Panc1 (cell line): ENCODE measurements at regions not wholly inside any gene's neighbourhood (a gene's known extent, or its start where the extent isn't known, plus 50 kb on each side); places are given as distances from the start of the nearest gene placed in this dataset.

Source experiments
- ATAC-seq: fragments of 200-7000 bp; cut with Tn5 transposase; 2 replicates; pipeline ENCODE4 v1.9.1; 2020; ENCODE audit warnings: mild to moderate bottlenecking, moderate library complexity
- BruUV-seq: library from RNA; stranded (reverse); fragments of 400-500 nt; replicated peaks from 2 replicates; lab custom pipeline; 2021; lab: Mats Ljungman, UMichigan
- CTCF ChIA-PET: fragments of 300-600 bp; sonication (Branson Sonifier 250); formaldehyde crosslinking; loops from one replicate; lab custom pipeline; 2022; ENCODE audit warnings: antibody characterized with exemption; lab: Charles Lee
- POLR2A ChIA-PET: fragments of 300-600 bp; sonication (Branson Sonifier 250); formaldehyde crosslinking; loops from one replicate; lab custom pipeline; 2022; ENCODE audit warnings: antibody characterized with exemption; lab: Charles Lee
- DNase-seq: peaks from one replicate; pipeline ENCODE4 v3.0.0-alpha.2; 2010; ENCODE audit warnings: low read depth, low spot score
- H3K27ac ChIP-seq: 2 replicates; pipeline ENCODE4 v1.5.1; 2011; ENCODE audit warnings: mild to moderate bottlenecking, low read length, inconsistent platforms
- H3K27me3 ChIP-seq: fragments of 200-500 bp; sonication (Bioruptor generic); 2 replicates; pipeline ENCODE4 v1.6.0; 2014; ENCODE audit warnings: low read length, inconsistent platforms; ENCODE audit not compliant: control insufficient read depth, insufficient read depth
- H3K36me3 ChIP-seq: fragments of 200-500 bp; sonication (Bioruptor generic); 2 replicates; pipeline ENCODE4 v1.5.1; 2014; ENCODE audit warnings: inconsistent platforms, mild to moderate bottlenecking, low read length, moderate library complexity; ENCODE audit not compliant: control insufficient read depth, insufficient read depth
- H3K4me1 ChIP-seq: 2 replicates; pipeline ENCODE4 v1.5.1; 2011; ENCODE audit warnings: inconsistent platforms, mild to moderate bottlenecking, low read length, moderate library complexity; ENCODE audit not compliant: control insufficient read depth, insufficient read depth
- H3K4me3 ChIP-seq, 2 experiments: 2 replicates each; pipeline ENCODE4 v1.5.1; 2011 to 2012; ENCODE audit warnings: low read depth in 2 of 2, low read length in 2 of 2, mild to moderate bottlenecking in 2 of 2, inconsistent platforms in 1 of 2, moderate library complexity in 1 of 2
- H3K9me3 ChIP-seq: fragments of 200-500 bp; sonication (Bioruptor generic); 2 replicates; pipeline ENCODE4 v1.5.1; 2014; ENCODE audit warnings: low read depth, mild to moderate bottlenecking, inconsistent platforms, low read length, moderate library complexity; ENCODE audit not compliant: control insufficient read depth, insufficient read depth
- POLR2AphosphoS5 ChIP-seq: IDR thresholded peaks from 2 replicates; pipeline ENCODE4 v1.6.1; 2012; ENCODE audit warnings: mild to moderate bottlenecking, low read depth, low read length, moderate library complexity
- REST ChIP-seq, 2 experiments: IDR thresholded peaks; 2 replicates each; pipeline ENCODE4 v1.6.1; 2011 to 2012; ENCODE audit warnings: low read depth in 2 of 2, control low read depth in 1 of 2, low read length in 1 of 2, mild to moderate bottlenecking in 1 of 2, moderate library complexity in 1 of 2; ENCODE audit not compliant: insufficient read depth in 1 of 2
- SIN3A ChIP-seq: IDR thresholded peaks from 2 replicates; pipeline ENCODE4 v1.6.1; 2012; ENCODE audit warnings: low read depth, mild to moderate bottlenecking, low read length, moderate library complexity, borderline replicate concordance; ENCODE audit not compliant: insufficient read depth
- TCF7L2 ChIP-seq: IDR thresholded peaks from 2 replicates; pipeline ENCODE4 v1.6.1; 2011; ENCODE audit warnings: mild to moderate bottlenecking, low read depth, low read length, inconsistent platforms
- in situ Hi-C: cut with HindIII; loops from 2 replicates; pipeline ENCODE4 v1.10.0; 2016; ENCODE audit warnings: low sequenced_read_pairs, low pct_unique_long_range_greater_than_20kb
- intact Hi-C: fragments of 100-400 bp; cut with micrococcal nuclease; formaldehyde crosslinking; loops from one replicate; pipeline ENCODE4 v1.10.0; 2022; ENCODE audit not compliant: unreplicated experiment
- TF ChIP-seq, protein P1 (sequence below): fragments of 450-650 bp; IDR thresholded peaks from 2 replicates; pipeline ENCODE4 v1.5.1; 2017; ENCODE audit warnings: mild to moderate bottlenecking

DNA sequence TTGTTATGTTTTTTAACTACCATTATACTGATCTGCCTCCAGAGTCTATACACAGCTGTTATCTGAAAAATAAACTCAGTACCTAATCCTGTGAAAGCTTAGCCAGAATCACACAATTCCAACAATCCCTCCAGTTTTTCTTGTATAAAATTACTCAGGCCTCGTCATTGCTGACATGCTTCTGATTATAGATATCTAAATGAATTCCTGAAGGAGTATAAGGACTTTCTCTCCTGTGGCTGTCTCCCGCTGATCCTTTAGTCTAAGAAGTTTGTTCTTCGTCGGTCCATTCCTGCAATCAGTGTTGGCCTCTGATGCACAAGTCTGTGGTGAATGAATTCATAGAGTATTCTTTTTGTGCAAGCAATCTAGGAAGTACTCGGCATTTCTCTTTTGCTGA lies 288.9 kb upstream of the SEMA3C start:
- no peak overlapping the region for H3K27ac ChIP-seq
- TF ChIP-seq POLR2AphosphoS5 = no peak
- no peak for TF ChIP-seq TCF7L2
- TF ChIP-seq, protein P1, sequence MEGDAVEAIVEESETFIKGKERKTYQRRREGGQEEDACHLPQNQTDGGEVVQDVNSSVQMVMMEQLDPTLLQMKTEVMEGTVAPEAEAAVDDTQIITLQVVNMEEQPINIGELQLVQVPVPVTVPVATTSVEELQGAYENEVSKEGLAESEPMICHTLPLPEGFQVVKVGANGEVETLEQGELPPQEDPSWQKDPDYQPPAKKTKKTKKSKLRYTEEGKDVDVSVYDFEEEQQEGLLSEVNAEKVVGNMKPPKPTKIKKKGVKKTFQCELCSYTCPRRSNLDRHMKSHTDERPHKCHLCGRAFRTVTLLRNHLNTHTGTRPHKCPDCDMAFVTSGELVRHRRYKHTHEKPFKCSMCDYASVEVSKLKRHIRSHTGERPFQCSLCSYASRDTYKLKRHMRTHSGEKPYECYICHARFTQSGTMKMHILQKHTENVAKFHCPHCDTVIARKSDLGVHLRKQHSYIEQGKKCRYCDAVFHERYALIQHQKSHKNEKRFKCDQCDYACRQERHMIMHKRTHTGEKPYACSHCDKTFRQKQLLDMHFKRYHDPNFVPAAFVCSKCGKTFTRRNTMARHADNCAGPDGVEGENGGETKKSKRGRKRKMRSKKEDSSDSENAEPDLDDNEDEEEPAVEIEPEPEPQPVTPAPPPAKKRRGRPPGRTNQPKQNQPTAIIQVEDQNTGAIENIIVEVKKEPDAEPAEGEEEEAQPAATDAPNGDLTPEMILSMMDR = no peak
- TF ChIP-seq SIN3A = no peak
- TF ChIP-seq REST (IDR thresholded peaks at IDR 0.05; ENCODE audit: insufficient read depth in 1 of 2, low read depth in 2 of 2, low read length in 1 of 2) = no peak
- ChIA-PET POLR2A (interaction anchor here (0.7 kb wide), 1 partner anchor 52 kb away, joined by 3 read pairs; no protein-coding TSS in a partner anchor), CTCF (no interaction called here)
- intact Hi-C loops (no loop called here), in situ Hi-C loops (no loop called here)
- DNase-seq = no peak
- H3K4me3 ChIP-seq = no peak overlapping the region
- no peaks in the 10 kb centered on the region for H3K27me3 ChIP-seq
- ATAC-seq = no peak
- no TSS peak for BruUV-seq
- no peaks in the 10 kb centered on the region for H3K36me3 ChIP-seq
- no peaks in the 10 kb centered on the region for H3K4me1 ChIP-seq
- no peaks in the 10 kb centered on the region for H3K9me3 ChIP-seq

GRCh38 chr7:81206667-81207360 lies 288.0 kb upstream of the SEMA3C start:
- Histone ChIP-seq H3K27me3 (no peaks in the 10 kb centered on the region), H3K36me3 (no peaks in the 10 kb centered on the region), H3K27ac (no peak overlapping the region), H3K4me1 (no peaks in the 10 kb centered on the region), H3K4me3 (no peak overlapping the region), H3K9me3 (no peaks in the 10 kb centered on the region)
- BruUV-seq = no TSS peak
- CTCF ChIA-PET = no interaction called here
- intact Hi-C loops (no loop called here), in situ Hi-C loops (no loop called here)
- POLR2A ChIA-PET = interaction anchor here (0.6 kb wide), 1 partner anchor 297 kb away, joined by 7 read pairs; no protein-coding TSS in a partner anchor
- no peak for TF ChIP-seq POLR2AphosphoS5
- no peak for TF ChIP-seq TCF7L2
- TF ChIP-seq, protein P1 = no peak
- TF ChIP-seq REST (IDR thresholded peaks at IDR 0.05; ENCODE audit: insufficient read depth in 1 of 2, low read depth in 2 of 2, low read length in 1 of 2) = no peak
- no peak for TF ChIP-seq SIN3A
- ATAC-seq = no peak
- no peak for DNase-seq
